ENCODE measurements at regions not wholly inside any gene's neighbourhood (a gene's known extent, or its start where the extent isn't known, plus 50 kb on each side); places are given as distances from the start of the nearest gene placed in this dataset.

DNA sequence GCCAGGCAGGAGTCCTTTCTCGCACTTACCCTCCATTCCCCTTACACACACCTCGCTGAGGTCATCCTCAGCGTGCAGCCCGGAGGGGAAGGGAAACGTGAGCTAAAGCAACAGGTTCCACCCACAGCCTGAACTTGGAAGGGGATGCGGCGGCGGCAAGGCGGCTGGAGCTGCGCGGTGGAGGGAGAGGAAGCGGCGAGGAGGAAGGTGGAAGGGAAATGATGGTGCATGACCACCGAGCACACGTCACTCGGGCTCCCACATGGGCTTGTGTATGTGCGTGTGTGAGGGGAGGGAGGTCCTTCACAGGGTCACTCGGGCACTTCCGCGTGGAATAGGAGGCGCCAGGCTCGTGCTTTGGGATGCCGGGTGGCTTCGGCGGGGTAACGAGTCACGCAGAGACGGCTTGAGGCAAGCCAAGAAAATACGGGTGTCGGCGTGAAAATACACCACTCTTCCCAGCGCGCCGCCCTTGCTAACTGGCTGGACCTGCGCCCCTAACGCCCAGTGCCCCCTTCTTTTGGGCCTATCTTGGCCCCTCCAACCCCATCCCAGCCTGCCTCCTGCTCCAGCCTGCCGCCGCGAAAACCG, 225.5 kb upstream of the IL12A start:
- TF ChIP-seq EZH2phosphoT487 (IDR thresholded peaks at IDR 0.05; ENCODE audit: low read depth, severe bottlenecking, unreplicated experiment), result no peak
- TF ChIP-seq, protein P1, sequence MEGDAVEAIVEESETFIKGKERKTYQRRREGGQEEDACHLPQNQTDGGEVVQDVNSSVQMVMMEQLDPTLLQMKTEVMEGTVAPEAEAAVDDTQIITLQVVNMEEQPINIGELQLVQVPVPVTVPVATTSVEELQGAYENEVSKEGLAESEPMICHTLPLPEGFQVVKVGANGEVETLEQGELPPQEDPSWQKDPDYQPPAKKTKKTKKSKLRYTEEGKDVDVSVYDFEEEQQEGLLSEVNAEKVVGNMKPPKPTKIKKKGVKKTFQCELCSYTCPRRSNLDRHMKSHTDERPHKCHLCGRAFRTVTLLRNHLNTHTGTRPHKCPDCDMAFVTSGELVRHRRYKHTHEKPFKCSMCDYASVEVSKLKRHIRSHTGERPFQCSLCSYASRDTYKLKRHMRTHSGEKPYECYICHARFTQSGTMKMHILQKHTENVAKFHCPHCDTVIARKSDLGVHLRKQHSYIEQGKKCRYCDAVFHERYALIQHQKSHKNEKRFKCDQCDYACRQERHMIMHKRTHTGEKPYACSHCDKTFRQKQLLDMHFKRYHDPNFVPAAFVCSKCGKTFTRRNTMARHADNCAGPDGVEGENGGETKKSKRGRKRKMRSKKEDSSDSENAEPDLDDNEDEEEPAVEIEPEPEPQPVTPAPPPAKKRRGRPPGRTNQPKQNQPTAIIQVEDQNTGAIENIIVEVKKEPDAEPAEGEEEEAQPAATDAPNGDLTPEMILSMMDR (IDR thresholded peaks at IDR 0.05; ENCODE audit: poor library complexity), result no peak
- TF ChIP-seq EZH2 (IDR thresholded peaks at IDR 0.05; ENCODE audit: borderline replicate concordance), result no peak

All from hepatocyte (in vitro differentiated cells).